Stomach (tissue), 8 donors: ENCODE measurements at regions not wholly inside any gene's neighbourhood (a gene's known extent, or its start where the extent isn't known, plus 50 kb on each side); places are given as distances from the start of the nearest gene placed in this dataset.
"Not testable (repeated sequence)": the region's sequence is repeated elsewhere in the genome, so short reads cannot be mapped to it uniquely, and the experiment has no call there.

Source experiments
- DNase-seq, 2 donors: peaks; one replicate each; pipeline versions ENCODE4 v3.0.0 to v3.0.0-alpha.2; 2013 to 2019
- H3K27ac ChIP-seq, 5 donors: fragments of 200-600 bp in 4 of 5; sonication (generic) in 4 of 5; one replicate each; pipeline ENCODE4 v1.5.1; 2013 to 2019; ENCODE audit warnings: mild to moderate bottlenecking in 1 of 5, moderate library complexity in 1 of 5
- H3K27me3 ChIP-seq, 3 donors: fragments of 200-600 bp; sonication (generic); one replicate each; pipeline ENCODE4 v1.5.1; 2017 to 2019; ENCODE audit warnings: mixed run types in 1 of 3
- H3K36me3 ChIP-seq, 4 donors: fragments of 200-600 bp; sonication (generic); 1 replicate in 3 of 4; 2 replicates in 1 of 4; pipeline ENCODE4 v1.5.1; 2016 to 2019
- H3K4me1 ChIP-seq, 4 donors: fragments of 200-600 bp; sonication (generic); one replicate each; pipeline ENCODE4 v1.5.1; 2016 to 2019
- H3K4me3 ChIP-seq, 4 donors: fragments of 200-600 bp; sonication (generic) in 3 of 4; one replicate each; pipeline ENCODE4 v1.5.1; 2016 to 2019; ENCODE audit warnings: mild to moderate bottlenecking in 1 of 4
- H3K9me3 ChIP-seq, 4 donors: fragments of 200-600 bp; sonication (generic); one replicate each; pipeline ENCODE4 v1.5.1; 2016 to 2019
- CTCF ChIP-seq, 7 experiments: fragments of 450-650 bp in 4 of 7; fragments of 200-600 bp in 3 of 7; sonication (generic) in 3 of 7; IDR thresholded peaks; one replicate each; pipeline ENCODE4 v1.5.1; 2016 to 2019; ENCODE audit warnings: antibody characterized with exemption in 7 of 7, control low read depth in 2 of 7, mild to moderate bottlenecking in 1 of 7
- EP300 ChIP-seq: sonication (generic); formaldehyde crosslinking; IDR thresholded peaks from one replicate; pipeline ENCODE4 v1.6.1; 2017; ENCODE audit warnings: antibody characterized with exemption
- POLR2A ChIP-seq, 4 donors: fragments of 450-650 bp; IDR thresholded peaks; one replicate each; pipeline ENCODE4 v1.6.1; 2016; ENCODE audit warnings: antibody characterized with exemption in 4 of 4, control low read depth in 2 of 4, mild to moderate bottlenecking in 1 of 4, moderate library complexity in 1 of 4
- POLR2AphosphoS5 ChIP-seq, 3 donors: sonication (generic); formaldehyde crosslinking; IDR thresholded peaks; one replicate each; pipeline ENCODE4 v1.6.1; 2016; ENCODE audit warnings: antibody characterized with exemption in 3 of 3
- WGBS, 5 donors: extraction: QIAGEN DNeasy Blood & Tissue Kit in 3 of 5; methylation state at CpG; one replicate each; pipeline versions ENCODE4 v1.1.5 to v1.1.7; 2013 to 2018; 5-methylcytosine and 5-hydroxymethylcytosine counted together
- intact Hi-C: fragments of 100-400 bp; cut with DNase I; formaldehyde crosslinking; loops from one replicate; pipeline ENCODE4 v1.15.1; 2023; ENCODE audit warnings: low total_unique reads
- donor health status: healthy with polysubstance abuse.
- donor health status: Bipolar disorder and iron deficiency.
- donor health status: healthy.

GRCh38 chr4:179165000-179165738 lies 1722.9 kb upstream of the AGA start:
- Histone ChIP-seq H3K27ac (no peak overlapping the region), H3K4me3 (no peak overlapping the region), H3K36me3 (no peaks in the 10 kb centered on the region), H3K4me1 (no peaks in the 10 kb centered on the region), H3K27me3 (no peaks in the 10 kb centered on the region), H3K9me3 (no peaks in the 10 kb centered on the region)
- no peak for TF ChIP-seq EP300
- TF ChIP-seq POLR2AphosphoS5 (IDR thresholded peaks at IDR 0.05), result no peak
- TF ChIP-seq POLR2A (IDR thresholded peaks at IDR 0.05), result no peak
- TF ChIP-seq CTCF (IDR thresholded peaks at IDR 0.05), result no peak
- WGBS, 5 donors, result 85 to 94% (median 91%) methylated on average over 4 of the region's 4 CpGs
- intact Hi-C loops, result no loop called here
- no peak for DNase-seq

- Histone ChIP-seq H3K27ac (no peak overlapping the region), H3K4me1 (no peaks in the 10 kb centered on the region), H3K27me3 (no peaks in the 10 kb centered on the region), H3K9me3 (peaks cover 0 to 5% (median 0%) of the 10 kb centered on the region in 4 donors), H3K36me3 (no peaks in the 10 kb centered on the region), H3K4me3 (no peak overlapping the region)
- intact Hi-C loops, result no loop called here
- no peak for DNase-seq
- TF ChIP-seq POLR2AphosphoS5 (IDR thresholded peaks at IDR 0.05), result no peak
- no peak for TF ChIP-seq EP300
- no peak for TF ChIP-seq CTCF (IDR thresholded peaks at IDR 0.05)
- no peak for TF ChIP-seq POLR2A (IDR thresholded peaks at IDR 0.05)
- 47 to 56% (median 52%) methylated on average over 3 of the region's 3 CpGs for WGBS, 5 donors
Observed at GRCh38 chr4:179165862-179166261, 1723.6 kb upstream of the AGA start.

GRCh38 chr4:179170308-179170707 lies 1728.1 kb upstream of the AGA start:
- DNase-seq, H3K4me3 ChIP-seq, H3K4me1 ChIP-seq, H3K36me3 ChIP-seq, intact Hi-C loops, H3K27me3 ChIP-seq, H3K27ac ChIP-seq: not testable (repeated sequence)
- 86 to 94% (median 89%) methylated on average over 3 to 5 of the region's 5 CpGs for WGBS, 5 donors
- peaks cover 0 to 15% (median 3%) of the 10 kb centered on the region in 4 donors for H3K9me3 ChIP-seq

- DNase-seq, result no peak
- intact Hi-C loops, result no loop called here
- Histone ChIP-seq H3K27me3 (no peaks in the 10 kb centered on the region), H3K9me3 (peaks cover 0 to 27% (median 8%) of the 10 kb centered on the region in 4 donors), H3K4me1 (no peaks in the 10 kb centered on the region), H3K36me3 (no peaks in the 10 kb centered on the region), H3K4me3 (no peak overlapping the region), H3K27ac (no peak overlapping the region)
- no peak for TF ChIP-seq POLR2AphosphoS5 (IDR thresholded peaks at IDR 0.05)
- no peak for TF ChIP-seq EP300
Observed at GRCh38 chr4:179182741-179183140, 1740.5 kb upstream of the AGA start.

GRCh38 chr4:179195887-179196286 lies 1753.7 kb upstream of the AGA start:
- DNase-seq, result no peak
- Histone ChIP-seq H3K27me3 (no peaks in the 10 kb centered on the region), H3K4me3 (no peak overlapping the region), H3K9me3 (no peaks in the 10 kb centered on the region), H3K4me1 (no peaks in the 10 kb centered on the region), H3K27ac (no peak overlapping the region), H3K36me3 (no peaks in the 10 kb centered on the region)
- intact Hi-C loops, result no loop called here
- TF ChIP-seq EP300 (no peak), CTCF (IDR thresholded peaks at IDR 0.05) (no peak), POLR2A (IDR thresholded peaks at IDR 0.05) (no peak), POLR2AphosphoS5 (IDR thresholded peaks at IDR 0.05) (no peak)
- 73 to 89% (median 82%) methylated on average over 2 of the region's 2 CpGs for WGBS, 5 donors
